AG04450 (cell line): ENCODE measurements at regions not wholly inside any gene's neighbourhood (a gene's known extent, or its start where the extent isn't known, plus 50 kb on each side); places are given as distances from the start of the nearest gene placed in this dataset.

Experiments
- CTCF ChIA-PET: fragments of 300-600, 350-600 bp; formaldehyde crosslinking; extraction: SDS; loops from one replicate; lab custom pipeline; 2022; ENCODE audit warnings: antibody characterized with exemption, inconsistent platforms; lab: Charles Lee
- POLR2A ChIA-PET: fragments of 350-600 bp; formaldehyde crosslinking; extraction: SDS; loops from one replicate; lab custom pipeline; 2021; ENCODE audit warnings: antibody characterized with exemption, inconsistent platforms; lab: Yijun Ruan, JAX
- DNase-seq: peaks from one replicate; pipeline ENCODE4 v3.0.0-alpha.2; 2011; ENCODE audit warnings: low read depth, low spot score
- H3K27ac ChIP-seq: one replicate; pipeline ENCODE4 v1.5.1; 2012; ENCODE audit warnings: low read depth, low read length, control low read depth
- H3K27me3 ChIP-seq: one replicate; pipeline ENCODE4 v1.6.0; 2012; ENCODE audit warnings: low read length; ENCODE audit not compliant: control insufficient read depth, insufficient read depth
- H3K4me3 ChIP-seq: 2 replicates; pipeline ENCODE4 v1.5.1; 2011; ENCODE audit warnings: mild to moderate bottlenecking, low read depth, low read length, control low read depth
- H3K9me3 ChIP-seq: 2 replicates; pipeline ENCODE4 v1.5.1; 2012; ENCODE audit warnings: low read length; ENCODE audit not compliant: control insufficient read depth, insufficient read depth
- TF ChIP-seq, protein P1 (sequence below): IDR thresholded peaks from 2 replicates; pipeline ENCODE4 v1.5.1; 2011; ENCODE audit warnings: low read depth, low read length, control low read depth, inconsistent platforms

GRCh38 chr21:35210093-35210492 is 161.0 kb upstream of the RUNX1 start:
- Histone ChIP-seq H3K9me3 (no peaks in the 10 kb centered on the region), H3K27me3 (no peaks in the 10 kb centered on the region), H3K4me3 (no peak overlapping the region), H3K27ac (no peak overlapping the region)
- TF ChIP-seq, protein P1, sequence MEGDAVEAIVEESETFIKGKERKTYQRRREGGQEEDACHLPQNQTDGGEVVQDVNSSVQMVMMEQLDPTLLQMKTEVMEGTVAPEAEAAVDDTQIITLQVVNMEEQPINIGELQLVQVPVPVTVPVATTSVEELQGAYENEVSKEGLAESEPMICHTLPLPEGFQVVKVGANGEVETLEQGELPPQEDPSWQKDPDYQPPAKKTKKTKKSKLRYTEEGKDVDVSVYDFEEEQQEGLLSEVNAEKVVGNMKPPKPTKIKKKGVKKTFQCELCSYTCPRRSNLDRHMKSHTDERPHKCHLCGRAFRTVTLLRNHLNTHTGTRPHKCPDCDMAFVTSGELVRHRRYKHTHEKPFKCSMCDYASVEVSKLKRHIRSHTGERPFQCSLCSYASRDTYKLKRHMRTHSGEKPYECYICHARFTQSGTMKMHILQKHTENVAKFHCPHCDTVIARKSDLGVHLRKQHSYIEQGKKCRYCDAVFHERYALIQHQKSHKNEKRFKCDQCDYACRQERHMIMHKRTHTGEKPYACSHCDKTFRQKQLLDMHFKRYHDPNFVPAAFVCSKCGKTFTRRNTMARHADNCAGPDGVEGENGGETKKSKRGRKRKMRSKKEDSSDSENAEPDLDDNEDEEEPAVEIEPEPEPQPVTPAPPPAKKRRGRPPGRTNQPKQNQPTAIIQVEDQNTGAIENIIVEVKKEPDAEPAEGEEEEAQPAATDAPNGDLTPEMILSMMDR: no peak
- ChIA-PET CTCF (no interaction called here), POLR2A (no interaction called here)
- no peak for DNase-seq

- ChIA-PET CTCF (interaction anchor here (0.7 to 1.0 kb wide), 2 partner anchors 157 to 318 kb away, joined by 3 to 4 read pairs; no protein-coding TSS in a partner anchor), POLR2A (interaction anchor here (0.5 to 2.0 kb wide), 12 partner anchors 9 to 367 kb away, joined by 3 to 11 read pairs (median 6); no protein-coding TSS in a partner anchor)
- H3K4me3 ChIP-seq: no peak overlapping the region
- peak overlapping the region; percentile 85 for H3K27ac ChIP-seq
- DNase-seq: peak; percentile 77
- TF ChIP-seq, protein P1: no peak
- no peaks in the 10 kb centered on the region for H3K27me3 ChIP-seq
- H3K9me3 ChIP-seq: no peaks in the 10 kb centered on the region
Observed at GRCh38 chr21:35208810-35209517, 159.9 kb upstream of the RUNX1 start.

GRCh38 chr21:35208104-35208503 is 159.0 kb upstream of the RUNX1 start:
- no peak overlapping the region for H3K4me3 ChIP-seq
- ChIA-PET POLR2A (interaction anchor here (1.4 to 2.0 kb wide), 4 partner anchors 18 to 320 kb away, joined by 6 to 11 read pairs (median 10); no protein-coding TSS in a partner anchor), CTCF (no interaction called here)
- H3K9me3 ChIP-seq: no peaks in the 10 kb centered on the region
- H3K27me3 ChIP-seq: no peaks in the 10 kb centered on the region
- TF ChIP-seq, protein P1: no peak
- no peak for DNase-seq
- H3K27ac ChIP-seq: peak overlapping the region; percentile 39

DNA sequence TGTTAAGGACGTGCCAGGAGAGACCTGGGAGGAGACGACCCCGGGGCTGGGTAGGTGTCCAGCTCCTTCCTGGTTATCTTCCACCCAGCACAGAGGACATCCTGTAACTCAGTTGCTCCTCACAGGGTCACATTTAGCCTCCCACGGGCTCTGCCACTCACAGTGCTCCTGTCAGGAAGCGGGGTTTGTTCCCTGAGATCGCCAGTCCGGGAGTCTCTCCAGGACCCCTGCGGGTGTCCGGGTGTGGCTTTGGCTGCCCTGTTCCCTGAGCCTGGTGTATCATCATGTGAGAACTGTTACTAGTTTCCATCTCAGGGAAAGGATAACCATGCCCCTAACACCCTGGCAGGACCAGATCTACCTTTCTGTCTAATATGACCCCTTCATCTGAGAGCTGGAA is 158.2 kb upstream of the RUNX1 start:
- Histone ChIP-seq H3K4me3 (no peak overlapping the region), H3K9me3 (no peaks in the 10 kb centered on the region), H3K27me3 (no peaks in the 10 kb centered on the region), H3K27ac (no peak overlapping the region)
- TF ChIP-seq, protein P1: no peak
- ChIA-PET POLR2A (no interaction called here), CTCF (no interaction called here)
- no peak for DNase-seq
